SK-N-DZ (cell line): ENCODE measurements at regions not wholly inside any gene's neighbourhood (a gene's known extent, or its start where the extent isn't known, plus 50 kb on each side); places are given as distances from the start of the nearest gene placed in this dataset.

ENCODE experiments used
- DNase-seq: peaks from one replicate; pipeline ENCODE4 v3.0.0-alpha.2; 2015; ENCODE audit warnings: low spot score

DNA sequence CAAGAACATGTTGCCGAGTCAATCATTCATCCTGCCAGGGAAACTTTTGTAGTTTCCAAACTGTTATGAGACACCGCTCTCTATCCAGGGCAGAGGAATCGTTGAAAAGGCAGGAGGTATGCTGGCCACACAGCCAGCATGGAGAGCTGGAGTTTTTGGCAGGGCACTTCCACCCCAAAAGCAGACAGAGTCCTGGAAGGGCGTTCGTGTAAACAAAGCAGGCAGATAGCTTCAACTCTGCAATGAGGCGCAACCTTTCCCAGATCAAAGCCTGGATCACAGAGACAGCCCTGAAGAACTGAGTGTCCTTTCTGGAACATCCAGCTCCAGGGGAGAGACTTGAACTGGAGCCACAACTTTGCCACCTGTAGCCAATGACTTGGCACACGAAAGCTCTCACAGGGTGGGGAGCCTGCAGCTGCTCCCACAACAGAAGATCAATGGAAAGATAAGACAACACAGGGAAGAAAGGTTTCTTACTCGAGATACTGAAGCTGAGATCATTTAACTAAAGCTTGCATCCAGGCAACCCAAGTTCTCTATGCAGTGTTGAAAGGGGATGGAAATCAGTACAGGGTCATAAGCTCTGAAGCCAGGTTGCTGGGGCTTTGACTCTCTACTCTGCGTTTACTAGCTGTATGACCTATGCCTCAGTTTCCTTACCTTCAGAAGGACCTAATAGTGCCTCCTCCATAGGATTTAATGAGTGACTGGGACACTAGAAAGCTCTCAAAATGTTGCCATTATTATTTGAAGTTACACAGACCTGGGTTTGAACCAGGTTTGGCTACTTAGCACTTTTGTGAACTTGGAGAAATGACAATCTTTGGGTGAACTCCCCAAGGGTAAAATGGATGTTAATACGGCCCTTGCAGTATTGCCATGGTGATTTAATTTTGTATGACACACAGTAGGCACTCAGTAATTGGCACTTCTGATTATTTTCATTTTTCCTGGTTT lies 434.8 kb upstream of the NPVF start:
- DNase-seq = peak; percentile 39

- DNase-seq = no peak
Measured at GRCh38 chr7:25663877-25664276, 435.6 kb upstream of the NPVF start.

DNA sequence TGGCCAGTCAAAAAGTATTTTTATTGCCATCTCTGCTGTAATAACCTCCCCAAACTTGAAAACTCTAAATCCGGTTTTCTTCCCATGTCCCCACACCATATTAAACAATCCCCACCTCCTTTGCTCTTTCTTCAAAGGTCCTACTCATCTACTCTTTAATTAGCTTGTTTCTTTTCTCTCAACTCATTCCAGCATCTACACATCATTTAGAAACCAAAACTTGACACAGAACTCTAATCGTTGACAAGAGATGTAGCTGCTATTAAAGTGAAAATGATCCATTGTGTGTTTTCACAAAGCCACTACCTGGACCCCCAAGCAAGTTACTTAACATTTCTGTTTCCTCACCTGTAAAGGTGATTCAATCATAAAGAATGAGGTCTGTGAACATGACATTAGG lies 436.3 kb upstream of the NPVF start:
- DNase-seq = no peak

DNA sequence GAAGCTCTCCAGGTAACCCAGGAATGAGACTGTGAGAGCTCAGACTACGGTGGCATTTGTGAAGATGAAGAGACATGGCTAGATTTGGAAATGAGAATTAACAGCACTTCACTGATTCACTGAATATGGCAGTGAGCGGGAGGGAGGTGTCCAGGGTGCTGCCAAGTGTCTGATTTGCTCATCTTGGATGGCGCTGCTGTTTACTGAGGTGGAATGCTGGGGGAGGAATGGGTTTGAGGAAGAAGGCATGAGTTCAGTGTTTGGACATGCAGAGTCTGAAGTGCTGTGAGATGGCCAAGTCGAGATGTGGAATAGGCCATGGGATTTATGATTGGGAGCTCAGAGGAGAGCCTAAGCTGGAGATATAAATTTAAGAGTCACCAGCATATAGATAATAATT lies 437.1 kb upstream of the NPVF start:
- no peak for DNase-seq

DNA sequence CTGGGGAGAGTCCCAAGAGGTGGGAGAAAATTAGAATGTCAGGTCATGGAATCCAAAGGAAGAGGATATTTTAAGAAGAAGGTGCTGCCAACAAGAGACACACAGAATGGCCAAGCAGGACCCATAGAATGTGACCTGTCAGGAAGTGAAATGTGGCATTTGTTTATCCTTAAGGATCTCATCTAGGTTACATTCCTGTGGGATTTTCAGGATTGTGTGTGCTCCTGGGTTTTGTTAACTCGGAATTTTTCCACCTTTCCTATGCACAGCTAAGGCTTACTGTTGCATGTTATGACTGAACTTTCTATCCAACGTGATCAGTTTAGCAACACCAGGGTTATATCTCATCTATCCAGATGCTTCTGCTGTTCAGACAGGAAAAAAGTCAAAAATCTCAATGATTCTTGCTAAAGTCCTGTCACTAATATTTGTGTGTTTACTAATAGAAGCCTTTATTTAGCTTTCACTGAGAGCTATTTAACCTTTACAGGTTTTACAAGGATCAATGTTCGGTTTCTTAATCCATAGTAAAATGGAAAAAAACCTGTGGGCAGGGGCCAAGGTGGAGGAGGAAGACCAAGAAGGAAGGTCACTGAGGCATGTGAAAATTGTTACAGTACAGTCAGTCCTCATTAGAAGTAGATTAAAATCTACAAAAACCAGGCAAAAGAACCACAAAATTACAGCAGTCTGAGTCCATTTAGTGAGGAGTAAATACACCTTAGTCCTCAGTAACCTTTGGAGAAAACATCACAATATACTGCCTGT lies 437.8 kb upstream of the NPVF start:
- DNase-seq = peak; percentile 48

DNA sequence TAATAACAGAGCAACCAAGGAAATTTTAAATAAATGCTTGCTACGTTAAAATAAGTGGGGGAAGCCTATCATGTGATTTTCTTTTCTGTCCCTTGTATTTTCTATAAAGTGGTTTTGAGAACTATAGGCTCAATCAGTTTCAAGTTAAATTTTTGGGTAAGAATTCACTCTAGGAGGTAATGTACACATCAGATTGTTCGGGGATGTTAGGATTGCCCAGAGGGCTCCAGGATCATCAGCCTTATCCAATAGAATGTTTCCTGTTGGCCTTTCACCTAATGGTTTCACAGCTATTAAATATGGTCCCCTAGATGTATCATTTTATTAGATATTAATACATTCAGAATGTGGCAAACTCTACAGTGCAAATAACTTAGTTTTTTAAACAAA lies 438.4 kb upstream of the NPVF start:
- DNase-seq = no peak

DNA sequence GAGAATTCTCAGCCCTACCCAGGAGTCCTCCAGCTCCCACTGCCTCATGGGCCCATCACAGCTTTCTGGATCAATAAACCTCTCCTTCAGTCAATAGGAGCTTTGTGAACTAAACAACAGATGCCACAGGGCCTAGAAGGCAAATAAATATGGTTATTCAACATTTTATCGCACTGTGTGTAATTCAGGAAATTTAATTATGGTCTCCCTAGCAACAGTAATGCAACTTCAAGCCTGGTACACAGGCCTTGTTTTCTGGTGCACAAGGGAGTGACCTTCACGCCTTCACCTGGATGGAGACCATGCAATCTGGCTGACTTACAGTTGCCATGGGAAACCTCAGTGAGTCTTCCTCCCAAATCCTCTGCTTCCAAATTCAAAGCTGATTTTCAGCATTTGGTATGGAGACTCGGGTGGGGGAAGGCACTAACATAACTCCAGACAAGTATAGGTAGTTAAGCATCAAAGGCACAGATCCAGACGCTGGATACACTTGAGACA lies 441.0 kb upstream of the NPVF start:
- peak; percentile 55 for DNase-seq

GRCh38 chr7:25669961-25670841 lies 441.9 kb upstream of the NPVF start:
- DNase-seq = no peak

GRCh38 chr7:25671111-25671510 lies 442.8 kb upstream of the NPVF start:
- DNase-seq = no peak

DNA sequence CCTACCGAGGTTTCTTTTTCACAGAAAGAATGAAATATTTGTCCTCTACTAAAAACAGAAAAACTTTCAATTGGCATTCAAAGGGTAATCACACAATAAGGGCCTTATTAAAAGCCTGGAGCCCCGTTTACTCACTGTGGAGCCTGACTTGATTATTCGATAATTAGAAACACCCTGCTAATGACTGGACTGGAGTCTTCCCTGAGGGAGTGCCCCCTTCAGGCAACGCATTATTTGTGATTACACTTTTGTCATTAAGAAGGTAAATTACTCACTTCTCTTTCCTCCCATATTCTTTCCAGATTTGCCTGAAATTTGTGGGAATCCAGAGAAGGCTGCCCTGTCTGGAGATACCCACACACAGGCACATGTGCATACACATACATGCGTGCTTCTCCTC lies 444.2 kb upstream of the NPVF start:
- DNase-seq = no peak

- no peak for DNase-seq
Measured at GRCh38 chr7:25675789-25676474, 447.6 kb upstream of the NPVF start.

DNA sequence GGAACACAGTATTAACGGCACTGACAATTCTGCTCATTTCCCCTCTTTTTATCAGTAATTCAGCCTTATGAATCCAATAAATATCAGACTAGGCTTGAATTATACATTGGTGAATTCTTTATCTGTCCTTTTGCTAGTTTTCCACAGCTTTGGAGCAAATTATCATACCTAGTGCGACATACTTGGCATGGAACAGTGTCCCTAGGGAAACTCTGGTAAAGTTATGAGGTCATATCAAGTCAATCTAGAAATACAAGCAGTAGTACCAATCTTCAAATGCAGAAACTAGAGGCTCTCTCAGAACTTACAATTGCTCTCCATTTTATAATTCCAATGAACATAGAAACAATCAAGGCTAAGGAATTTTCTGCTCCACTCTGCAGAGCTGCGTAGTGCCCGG lies 449.3 kb upstream of the NPVF start:
- no peak for DNase-seq

- DNase-seq = no peak
Measured at GRCh38 chr7:25678215-25678614, 449.9 kb upstream of the NPVF start.

DNA sequence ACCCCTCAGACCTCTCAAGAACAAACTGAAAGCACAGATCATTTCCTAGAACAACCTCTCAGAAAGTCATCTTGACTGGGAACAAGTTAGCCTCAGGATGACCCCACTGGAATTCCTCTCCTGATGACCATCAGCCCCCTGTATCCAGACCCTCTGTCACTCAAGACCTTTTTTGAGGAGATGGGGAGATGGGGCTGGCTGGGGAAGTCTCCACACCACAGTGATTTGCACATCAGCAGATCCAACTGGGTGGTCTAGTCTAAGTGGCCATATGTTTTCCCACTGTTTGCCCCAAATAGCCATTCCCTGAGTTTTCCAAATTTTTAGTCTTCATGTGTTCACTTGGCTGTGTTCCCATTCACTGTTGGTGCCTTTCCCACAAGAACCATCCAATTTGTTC lies 452.4 kb upstream of the NPVF start:
- no peak for DNase-seq

GRCh38 chr7:25684360-25684759 lies 456.1 kb upstream of the NPVF start:
- no peak for DNase-seq

- no peak for DNase-seq
Measured at GRCh38 chr7:25686493-25686892, 458.2 kb upstream of the NPVF start.

GRCh38 chr7:25694211-25694610 lies 457.8 kb upstream of the NFE2L3 start:
- DNase-seq = no peak

- no peak for DNase-seq
Measured at GRCh38 chr7:25694699-25695098, 457.3 kb upstream of the NFE2L3 start.

- no peak for DNase-seq
Measured at GRCh38 chr7:25696571-25696970, 455.4 kb upstream of the NFE2L3 start.

DNA sequence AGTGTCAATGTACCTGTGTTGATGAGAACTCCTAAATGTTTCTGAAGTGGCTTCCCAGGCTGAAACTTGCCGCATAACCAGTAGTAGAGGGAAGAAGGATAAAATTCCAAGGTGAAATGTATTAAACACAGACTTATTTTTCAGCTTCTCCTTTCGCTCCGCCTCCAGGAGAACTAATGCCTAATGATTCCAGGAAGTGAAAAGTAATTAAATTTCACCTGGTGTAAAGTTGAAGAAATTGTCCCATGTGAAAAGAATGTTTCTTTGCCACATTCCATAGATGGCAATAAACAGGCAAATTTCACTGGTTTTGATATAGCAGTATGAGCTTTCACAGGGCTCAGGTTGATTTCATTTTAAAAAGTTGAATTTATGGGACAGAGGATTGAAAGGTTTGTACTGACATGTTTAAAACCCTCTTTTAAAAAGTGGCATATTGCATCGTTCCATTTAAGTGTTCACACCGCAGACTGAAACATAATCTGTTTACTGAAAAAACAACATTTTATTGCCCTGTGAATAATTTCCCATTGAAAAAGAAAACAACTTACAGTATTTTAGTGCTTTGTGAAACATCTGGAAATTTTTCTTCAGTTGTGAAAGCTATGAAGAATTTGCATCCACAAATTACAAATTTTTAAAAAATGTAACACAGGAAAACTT lies 453.4 kb upstream of the NFE2L3 start:
- no peak for DNase-seq
